Stomach (tissue), 8 donors: ENCODE measurements at regions not wholly inside any gene's neighbourhood (a gene's known extent, or its start where the extent isn't known, plus 50 kb on each side); places are given as distances from the start of the nearest gene placed in this dataset.

Source experiments
- DNase-seq, 2 donors: peaks; one replicate each; pipeline versions ENCODE4 v3.0.0 to v3.0.0-alpha.2; 2013 to 2019
- H3K27ac ChIP-seq, 5 donors: fragments of 200-600 bp in 4 of 5; sonication (generic) in 4 of 5; one replicate each; pipeline ENCODE4 v1.5.1; 2013 to 2019; ENCODE audit warnings: mild to moderate bottlenecking in 1 of 5, moderate library complexity in 1 of 5
- H3K27me3 ChIP-seq, 3 donors: fragments of 200-600 bp; sonication (generic); one replicate each; pipeline ENCODE4 v1.5.1; 2017 to 2019; ENCODE audit warnings: mixed run types in 1 of 3
- H3K36me3 ChIP-seq, 4 donors: fragments of 200-600 bp; sonication (generic); 1 replicate in 3 of 4; 2 replicates in 1 of 4; pipeline ENCODE4 v1.5.1; 2016 to 2019
- H3K4me1 ChIP-seq, 4 donors: fragments of 200-600 bp; sonication (generic); one replicate each; pipeline ENCODE4 v1.5.1; 2016 to 2019
- H3K4me3 ChIP-seq, 4 donors: fragments of 200-600 bp; sonication (generic) in 3 of 4; one replicate each; pipeline ENCODE4 v1.5.1; 2016 to 2019; ENCODE audit warnings: mild to moderate bottlenecking in 1 of 4
- H3K9me3 ChIP-seq, 4 donors: fragments of 200-600 bp; sonication (generic); one replicate each; pipeline ENCODE4 v1.5.1; 2016 to 2019
- EP300 ChIP-seq: sonication (generic); formaldehyde crosslinking; IDR thresholded peaks from one replicate; pipeline ENCODE4 v1.6.1; 2017; ENCODE audit warnings: antibody characterized with exemption
- POLR2A ChIP-seq, 4 donors: fragments of 450-650 bp; IDR thresholded peaks; one replicate each; pipeline ENCODE4 v1.6.1; 2016; ENCODE audit warnings: antibody characterized with exemption in 4 of 4, control low read depth in 2 of 4, mild to moderate bottlenecking in 1 of 4, moderate library complexity in 1 of 4
- POLR2AphosphoS5 ChIP-seq, 3 donors: sonication (generic); formaldehyde crosslinking; IDR thresholded peaks; one replicate each; pipeline ENCODE4 v1.6.1; 2016; ENCODE audit warnings: antibody characterized with exemption in 3 of 3
- WGBS, 5 donors: extraction: QIAGEN DNeasy Blood & Tissue Kit in 3 of 5; methylation state at CpG; one replicate each; pipeline versions ENCODE4 v1.1.5 to v1.1.7; 2013 to 2018; 5-methylcytosine and 5-hydroxymethylcytosine counted together
- intact Hi-C: fragments of 100-400 bp; cut with DNase I; formaldehyde crosslinking; loops from one replicate; pipeline ENCODE4 v1.15.1; 2023; ENCODE audit warnings: low total_unique reads
- TF ChIP-seq, protein P1 (sequence below), 7 experiments: fragments of 450-650 bp in 4 of 7; fragments of 200-600 bp in 3 of 7; sonication (generic) in 3 of 7; IDR thresholded peaks; one replicate each; pipeline ENCODE4 v1.5.1; 2016 to 2019; ENCODE audit warnings: antibody characterized with exemption in 7 of 7, control low read depth in 2 of 7, mild to moderate bottlenecking in 1 of 7
- donor health status: healthy with polysubstance abuse.
- donor health status: Bipolar disorder and iron deficiency.
- donor health status: healthy.

- Histone ChIP-seq H3K27ac (no peak overlapping the region), H3K4me3 (no peak overlapping the region), H3K4me1 (no peaks in the 10 kb centered on the region), H3K27me3 (no peaks in the 10 kb centered on the region), H3K9me3 (peaks cover 0 to 9% (median under 1%) of the 10 kb centered on the region in 4 donors), H3K36me3 (no peaks in the 10 kb centered on the region)
- DNase-seq = no peak
- no peak for TF ChIP-seq POLR2AphosphoS5 (IDR thresholded peaks at IDR 0.05)
- no peak for TF ChIP-seq EP300
- TF ChIP-seq, protein P1, sequence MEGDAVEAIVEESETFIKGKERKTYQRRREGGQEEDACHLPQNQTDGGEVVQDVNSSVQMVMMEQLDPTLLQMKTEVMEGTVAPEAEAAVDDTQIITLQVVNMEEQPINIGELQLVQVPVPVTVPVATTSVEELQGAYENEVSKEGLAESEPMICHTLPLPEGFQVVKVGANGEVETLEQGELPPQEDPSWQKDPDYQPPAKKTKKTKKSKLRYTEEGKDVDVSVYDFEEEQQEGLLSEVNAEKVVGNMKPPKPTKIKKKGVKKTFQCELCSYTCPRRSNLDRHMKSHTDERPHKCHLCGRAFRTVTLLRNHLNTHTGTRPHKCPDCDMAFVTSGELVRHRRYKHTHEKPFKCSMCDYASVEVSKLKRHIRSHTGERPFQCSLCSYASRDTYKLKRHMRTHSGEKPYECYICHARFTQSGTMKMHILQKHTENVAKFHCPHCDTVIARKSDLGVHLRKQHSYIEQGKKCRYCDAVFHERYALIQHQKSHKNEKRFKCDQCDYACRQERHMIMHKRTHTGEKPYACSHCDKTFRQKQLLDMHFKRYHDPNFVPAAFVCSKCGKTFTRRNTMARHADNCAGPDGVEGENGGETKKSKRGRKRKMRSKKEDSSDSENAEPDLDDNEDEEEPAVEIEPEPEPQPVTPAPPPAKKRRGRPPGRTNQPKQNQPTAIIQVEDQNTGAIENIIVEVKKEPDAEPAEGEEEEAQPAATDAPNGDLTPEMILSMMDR (IDR thresholded peaks at IDR 0.05) = no peak
- no peak for TF ChIP-seq POLR2A (IDR thresholded peaks at IDR 0.05)
- WGBS, 5 donors = 65 to 81% (median 76%) methylated on average over 5 of the region's 5 CpGs
- intact Hi-C loops = no loop called here
Measured at GRCh38 chr3:64773137-64773536, 85.3 kb upstream of the ADAMTS9 start.

GRCh38 chr3:64766440-64766839, 78.6 kb upstream of the ADAMTS9 start:
- no peak for DNase-seq
- H3K9me3 ChIP-seq = no peaks in the 10 kb centered on the region
- H3K27ac ChIP-seq = no peak overlapping the region
- no peaks in the 10 kb centered on the region for H3K36me3 ChIP-seq
- WGBS, 5 donors = 61 to 73% (median 65%) methylated on average over 4 of the region's 4 CpGs
- intact Hi-C loops = no loop called here
- H3K4me3 ChIP-seq = no peak overlapping the region
- no peaks in the 10 kb centered on the region for H3K27me3 ChIP-seq
- TF ChIP-seq, protein P1 (IDR thresholded peaks at IDR 0.05) = no peak
- no peak for TF ChIP-seq POLR2A (IDR thresholded peaks at IDR 0.05)
- TF ChIP-seq POLR2AphosphoS5 (IDR thresholded peaks at IDR 0.05) = no peak
- TF ChIP-seq EP300 = no peak
- peaks cover 0 to 23% (median 18%) of the 10 kb centered on the region in 4 donors for H3K4me1 ChIP-seq

DNA sequence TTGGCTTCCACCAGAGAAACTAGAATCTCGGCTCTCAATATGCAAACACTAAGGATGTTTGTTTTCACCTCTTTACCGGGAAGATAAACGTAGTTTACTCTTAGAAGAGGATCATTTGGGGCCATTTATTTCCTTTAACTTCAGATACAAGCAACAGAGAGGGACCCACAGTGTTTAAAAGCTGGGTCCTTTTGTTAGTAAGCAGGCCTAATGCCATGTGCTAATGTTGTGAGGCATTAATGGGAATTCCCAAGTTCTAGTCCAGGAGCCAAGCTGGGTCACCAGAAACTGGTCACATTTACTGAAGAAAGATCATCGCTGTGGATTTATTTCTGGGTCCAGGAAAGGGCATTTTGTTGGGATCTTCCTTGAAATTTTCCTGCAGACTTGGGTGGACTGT, 78.1 kb upstream of the ADAMTS9 start:
- Histone ChIP-seq H3K4me3 (no peak overlapping the region), H3K4me1 (peaks cover 0 to 24% (median 18%) of the 10 kb centered on the region in 4 donors), H3K9me3 (no peaks in the 10 kb centered on the region), H3K27ac (no peak overlapping the region), H3K27me3 (no peaks in the 10 kb centered on the region), H3K36me3 (no peaks in the 10 kb centered on the region)
- intact Hi-C loops = no loop called here
- TF ChIP-seq POLR2A (IDR thresholded peaks at IDR 0.05) (no peak), POLR2AphosphoS5 (IDR thresholded peaks at IDR 0.05) (no peak), EP300 (no peak)
- TF ChIP-seq, protein P1 (IDR thresholded peaks at IDR 0.05) = no peak
- 25 to 55% (median 38%) methylated on average over 4 of the region's 4 CpGs for WGBS, 5 donors
- no peak for DNase-seq

DNA sequence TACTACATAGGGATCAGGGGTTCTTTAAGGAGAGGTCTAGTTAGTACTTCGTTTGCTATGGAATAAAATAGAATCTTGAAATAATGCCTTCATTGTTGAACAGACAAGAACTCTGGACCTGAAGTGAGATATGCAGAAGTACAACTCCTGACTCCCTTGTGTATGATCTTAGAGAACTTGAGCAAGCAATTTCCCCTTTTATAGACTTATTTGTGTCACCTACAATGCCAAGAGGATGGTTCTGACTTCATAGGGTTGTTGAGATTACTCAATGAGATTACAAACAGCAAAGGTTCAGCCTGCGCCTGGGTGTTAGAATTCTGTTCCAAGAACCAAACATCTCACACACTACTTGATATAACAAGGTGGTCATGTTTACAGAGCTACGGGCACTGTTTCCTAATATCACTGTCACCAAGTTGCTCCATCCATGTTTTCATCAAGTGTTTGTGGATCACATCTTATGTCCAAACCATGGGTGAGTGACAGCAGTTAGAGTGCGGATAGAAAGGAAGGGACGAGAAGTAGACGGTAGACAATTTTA, 76.7 kb upstream of the ADAMTS9 start:
- Histone ChIP-seq H3K4me3 (no peak overlapping the region), H3K9me3 (no peaks in the 10 kb centered on the region), H3K27ac (no peak overlapping the region), H3K27me3 (no peaks in the 10 kb centered on the region), H3K36me3 (no peaks in the 10 kb centered on the region), H3K4me1 (peaks cover 0 to 39% (median 29%) of the 10 kb centered on the region in 4 donors)
- WGBS, 5 donors = 64 to 74% (median 72%) methylated on average over 6 of the region's 6 CpGs
- TF ChIP-seq, protein P1 (IDR thresholded peaks at IDR 0.05) = no peak
- TF ChIP-seq POLR2AphosphoS5 (IDR thresholded peaks at IDR 0.05) = no peak
- no peak for TF ChIP-seq EP300
- no peak for TF ChIP-seq POLR2A (IDR thresholded peaks at IDR 0.05)
- intact Hi-C loops = no loop called here
- DNase-seq = no peak
